ENCODE measurements at regions not wholly inside any gene's neighbourhood (a gene's known extent, or its start where the extent isn't known, plus 50 kb on each side); places are given as distances from the start of the nearest gene placed in this dataset.

GRCh38 chr3:182491577-182491976, 301.7 kb upstream of the ATP11B start:
- Histone ChIP-seq H3K4me1 (ENCODE audit: insufficient read depth, poor library complexity, severe bottlenecking) (no peaks in the 10 kb centered on the region), H3K4me3 (ENCODE audit: severe bottlenecking) (no peak overlapping the region), H3K27me3 (ENCODE audit: insufficient read depth, poor library complexity, severe bottlenecking) (no peaks in the 10 kb centered on the region), H3K36me3 (ENCODE audit: low read depth) (no peaks in the 10 kb centered on the region), H3K27ac (ENCODE audit: poor library complexity, severe bottlenecking) (no peak overlapping the region), H3K9me3 (ENCODE audit: severe bottlenecking) (no peaks in the 10 kb centered on the region)
- ATAC-seq (ENCODE audit: low read depth) (no peak), DNase-seq (ENCODE audit: low spot score) (no peak)
- no peak for TF ChIP-seq CTCF (IDR thresholded peaks at IDR 0.05; ENCODE audit: poor library complexity, severe bottlenecking)

- Histone ChIP-seq H3K27ac (ENCODE audit: poor library complexity, severe bottlenecking) (no peak overlapping the region), H3K27me3 (ENCODE audit: insufficient read depth, poor library complexity, severe bottlenecking) (no peaks in the 10 kb centered on the region)
Measured at GRCh38 chr3:182492536-182492935, 300.8 kb upstream of the ATP11B start.

GRCh38 chr3:182500289-182500688, 293.0 kb upstream of the ATP11B start:
- Histone ChIP-seq H3K9me3 (ENCODE audit: severe bottlenecking) (no peaks in the 10 kb centered on the region), H3K27ac (ENCODE audit: poor library complexity, severe bottlenecking) (no peak overlapping the region), H3K36me3 (ENCODE audit: low read depth) (no peaks in the 10 kb centered on the region), H3K27me3 (ENCODE audit: insufficient read depth, poor library complexity, severe bottlenecking) (no peaks in the 10 kb centered on the region), H3K4me1 (ENCODE audit: insufficient read depth, poor library complexity, severe bottlenecking) (no peaks in the 10 kb centered on the region), H3K4me3 (ENCODE audit: severe bottlenecking) (no peak overlapping the region)
- no peak for ATAC-seq (ENCODE audit: low read depth)
- TF ChIP-seq CTCF (IDR thresholded peaks at IDR 0.05; ENCODE audit: poor library complexity, severe bottlenecking): no peak
- no peak for DNase-seq (ENCODE audit: low spot score)

More at GRCh38 chr3:182492536-182492935, 300.8 kb upstream of the ATP11B start:
- DNase-seq (ENCODE audit: low spot score) (no peak), ATAC-seq (ENCODE audit: low read depth) (no peak)
- H3K4me1 ChIP-seq (ENCODE audit: insufficient read depth, poor library complexity, severe bottlenecking): no peaks in the 10 kb centered on the region
- no peaks in the 10 kb centered on the region for H3K36me3 ChIP-seq (ENCODE audit: low read depth)
- no peak for TF ChIP-seq CTCF (IDR thresholded peaks at IDR 0.05; ENCODE audit: poor library complexity, severe bottlenecking)
- no peaks in the 10 kb centered on the region for H3K9me3 ChIP-seq (ENCODE audit: severe bottlenecking)
- no peak overlapping the region for H3K4me3 ChIP-seq (ENCODE audit: severe bottlenecking)

- DNase-seq (ENCODE audit: low spot score): no peak
- Histone ChIP-seq H3K9me3 (ENCODE audit: severe bottlenecking) (no peaks in the 10 kb centered on the region), H3K27me3 (ENCODE audit: insufficient read depth, poor library complexity, severe bottlenecking) (no peaks in the 10 kb centered on the region), H3K4me3 (ENCODE audit: severe bottlenecking) (no peak overlapping the region), H3K27ac (ENCODE audit: poor library complexity, severe bottlenecking) (no peak overlapping the region), H3K36me3 (ENCODE audit: low read depth) (no peaks in the 10 kb centered on the region), H3K4me1 (ENCODE audit: insufficient read depth, poor library complexity, severe bottlenecking) (no peaks in the 10 kb centered on the region)
- TF ChIP-seq CTCF (IDR thresholded peaks at IDR 0.05; ENCODE audit: poor library complexity, severe bottlenecking): no peak
- no peak for ATAC-seq (ENCODE audit: low read depth)
Measured at GRCh38 chr3:182501856-182502255, 291.4 kb upstream of the ATP11B start.

- no peak for TF ChIP-seq CTCF (IDR thresholded peaks at IDR 0.05; ENCODE audit: poor library complexity, severe bottlenecking)
Measured at GRCh38 chr3:182503401-182503800, 289.9 kb upstream of the ATP11B start.

More at GRCh38 chr3:182503401-182503800, 289.9 kb upstream of the ATP11B start:
- H3K4me3 ChIP-seq (ENCODE audit: severe bottlenecking): no peak overlapping the region
- H3K27me3 ChIP-seq (ENCODE audit: insufficient read depth, poor library complexity, severe bottlenecking): no peaks in the 10 kb centered on the region
- H3K4me1 ChIP-seq (ENCODE audit: insufficient read depth, poor library complexity, severe bottlenecking): no peaks in the 10 kb centered on the region
- H3K27ac ChIP-seq (ENCODE audit: poor library complexity, severe bottlenecking): no peak overlapping the region
- DNase-seq (ENCODE audit: low spot score): no peak
- ATAC-seq (ENCODE audit: low read depth): no peak
- no peaks in the 10 kb centered on the region for H3K9me3 ChIP-seq (ENCODE audit: severe bottlenecking)
- H3K36me3 ChIP-seq (ENCODE audit: low read depth): no peaks in the 10 kb centered on the region

Measured in RWPE2 (cell line).